ENCODE measurements at regions not wholly inside any gene's neighbourhood (a gene's known extent, or its start where the extent isn't known, plus 50 kb on each side); places are given as distances from the start of the nearest gene placed in this dataset.
"Not testable (repeated sequence)": the region's sequence is repeated elsewhere in the genome, so short reads cannot be mapped to it uniquely, and the experiment has no call there.

DNA sequence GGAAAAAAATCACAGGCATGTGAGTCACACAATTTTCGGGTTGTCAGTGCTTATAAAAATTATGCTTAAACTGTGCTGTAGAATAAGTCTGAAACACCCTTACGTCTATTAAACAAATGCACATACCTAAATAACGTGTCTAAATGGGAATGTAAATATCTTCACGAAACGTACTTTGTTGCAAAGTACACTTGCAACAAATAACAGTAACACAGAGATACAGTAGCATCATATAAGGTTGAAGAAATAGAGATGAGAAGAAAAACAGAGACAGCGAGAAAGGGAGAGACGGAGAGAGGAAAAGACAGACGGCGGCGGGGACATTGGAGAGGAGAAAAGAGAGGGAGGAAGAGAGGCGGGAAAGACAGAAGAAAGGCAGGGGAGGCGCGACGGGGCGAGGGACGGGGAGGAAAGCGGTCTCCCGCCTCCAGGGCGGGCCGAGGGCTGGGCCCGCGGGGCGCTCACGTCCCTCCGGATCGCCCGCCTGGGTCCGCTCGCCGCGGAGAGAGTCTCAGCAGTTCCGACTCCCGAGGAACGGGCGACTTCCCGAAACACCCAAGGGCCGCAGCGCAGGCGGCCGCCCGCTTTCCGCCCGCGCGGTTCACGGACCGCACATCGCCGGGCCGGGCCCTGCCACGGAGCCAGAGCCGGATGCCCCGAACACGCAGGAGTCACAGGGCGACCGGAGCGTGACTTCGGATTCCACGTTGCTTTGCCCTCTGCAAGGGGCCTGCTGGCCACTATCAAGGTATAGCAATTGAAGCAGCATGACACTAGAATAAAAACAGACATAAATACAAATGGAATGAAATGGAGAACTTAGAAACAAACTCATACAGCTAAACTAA lies 153.4 kb downstream of the LMLN start:
- peaks cover 8% of the 10 kb centered on the region for H3K27me3 ChIP-seq (ENCODE audit: insufficient read depth, poor library complexity, severe bottlenecking)
- TF ChIP-seq, protein P1, sequence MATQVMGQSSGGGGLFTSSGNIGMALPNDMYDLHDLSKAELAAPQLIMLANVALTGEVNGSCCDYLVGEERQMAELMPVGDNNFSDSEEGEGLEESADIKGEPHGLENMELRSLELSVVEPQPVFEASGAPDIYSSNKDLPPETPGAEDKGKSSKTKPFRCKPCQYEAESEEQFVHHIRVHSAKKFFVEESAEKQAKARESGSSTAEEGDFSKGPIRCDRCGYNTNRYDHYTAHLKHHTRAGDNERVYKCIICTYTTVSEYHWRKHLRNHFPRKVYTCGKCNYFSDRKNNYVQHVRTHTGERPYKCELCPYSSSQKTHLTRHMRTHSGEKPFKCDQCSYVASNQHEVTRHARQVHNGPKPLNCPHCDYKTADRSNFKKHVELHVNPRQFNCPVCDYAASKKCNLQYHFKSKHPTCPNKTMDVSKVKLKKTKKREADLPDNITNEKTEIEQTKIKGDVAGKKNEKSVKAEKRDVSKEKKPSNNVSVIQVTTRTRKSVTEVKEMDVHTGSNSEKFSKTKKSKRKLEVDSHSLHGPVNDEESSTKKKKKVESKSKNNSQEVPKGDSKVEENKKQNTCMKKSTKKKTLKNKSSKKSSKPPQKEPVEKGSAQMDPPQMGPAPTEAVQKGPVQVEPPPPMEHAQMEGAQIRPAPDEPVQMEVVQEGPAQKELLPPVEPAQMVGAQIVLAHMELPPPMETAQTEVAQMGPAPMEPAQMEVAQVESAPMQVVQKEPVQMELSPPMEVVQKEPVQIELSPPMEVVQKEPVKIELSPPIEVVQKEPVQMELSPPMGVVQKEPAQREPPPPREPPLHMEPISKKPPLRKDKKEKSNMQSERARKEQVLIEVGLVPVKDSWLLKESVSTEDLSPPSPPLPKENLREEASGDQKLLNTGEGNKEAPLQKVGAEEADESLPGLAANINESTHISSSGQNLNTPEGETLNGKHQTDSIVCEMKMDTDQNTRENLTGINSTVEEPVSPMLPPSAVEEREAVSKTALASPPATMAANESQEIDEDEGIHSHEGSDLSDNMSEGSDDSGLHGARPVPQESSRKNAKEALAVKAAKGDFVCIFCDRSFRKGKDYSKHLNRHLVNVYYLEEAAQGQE (IDR thresholded peaks at IDR 0.05; ENCODE audit: insufficient replicate concordance, low read depth) = no peak
- TF ChIP-seq, protein P2, sequence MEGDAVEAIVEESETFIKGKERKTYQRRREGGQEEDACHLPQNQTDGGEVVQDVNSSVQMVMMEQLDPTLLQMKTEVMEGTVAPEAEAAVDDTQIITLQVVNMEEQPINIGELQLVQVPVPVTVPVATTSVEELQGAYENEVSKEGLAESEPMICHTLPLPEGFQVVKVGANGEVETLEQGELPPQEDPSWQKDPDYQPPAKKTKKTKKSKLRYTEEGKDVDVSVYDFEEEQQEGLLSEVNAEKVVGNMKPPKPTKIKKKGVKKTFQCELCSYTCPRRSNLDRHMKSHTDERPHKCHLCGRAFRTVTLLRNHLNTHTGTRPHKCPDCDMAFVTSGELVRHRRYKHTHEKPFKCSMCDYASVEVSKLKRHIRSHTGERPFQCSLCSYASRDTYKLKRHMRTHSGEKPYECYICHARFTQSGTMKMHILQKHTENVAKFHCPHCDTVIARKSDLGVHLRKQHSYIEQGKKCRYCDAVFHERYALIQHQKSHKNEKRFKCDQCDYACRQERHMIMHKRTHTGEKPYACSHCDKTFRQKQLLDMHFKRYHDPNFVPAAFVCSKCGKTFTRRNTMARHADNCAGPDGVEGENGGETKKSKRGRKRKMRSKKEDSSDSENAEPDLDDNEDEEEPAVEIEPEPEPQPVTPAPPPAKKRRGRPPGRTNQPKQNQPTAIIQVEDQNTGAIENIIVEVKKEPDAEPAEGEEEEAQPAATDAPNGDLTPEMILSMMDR (IDR thresholded peaks at IDR 0.05; ENCODE audit: insufficient read depth, low read length) = no peak
- TF ChIP-seq GABPA (IDR thresholded peaks at IDR 0.05; ENCODE audit: low read depth) (no peak), SPI1 (IDR thresholded peaks at IDR 0.05; ENCODE audit: borderline replicate concordance, low read depth) (no peak), POLR2AphosphoS5 (IDR thresholded peaks at IDR 0.05; ENCODE audit: low read depth) (no peak)
- H3K27ac ChIP-seq (replicated peaks) = no peak overlapping the region
- DNase-seq (ENCODE audit: low read depth in 1 of 2, low spot score in 1 of 2) = no peak
- peak overlapping the region; percentile 18 for H3K4me3 ChIP-seq (replicated peaks; ENCODE audit: insufficient read depth, low read length)

DNA sequence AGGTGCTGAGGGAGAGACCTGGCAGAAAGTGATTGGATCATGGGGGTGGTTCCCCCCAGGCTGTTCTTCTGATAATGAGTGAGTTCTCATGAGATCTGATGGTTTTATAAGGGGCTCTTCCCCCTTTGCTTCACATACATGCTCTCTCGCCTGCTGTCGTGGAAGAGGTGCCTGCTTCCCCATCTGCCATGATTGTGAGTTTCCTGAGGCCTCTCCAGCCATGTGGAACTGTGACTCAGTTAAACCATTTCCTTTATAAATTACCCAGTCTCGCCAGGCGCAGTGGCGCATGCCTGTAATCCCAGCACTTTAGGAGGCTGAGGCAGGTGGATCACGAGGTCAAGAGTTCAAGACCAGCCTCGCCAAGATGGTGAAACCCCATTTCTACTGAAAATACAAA lies 154.5 kb downstream of the LMLN start:
- not testable (repeated sequence) for H3K27ac ChIP-seq (replicated peaks); H3K27me3 ChIP-seq (ENCODE audit: insufficient read depth, poor library complexity, severe bottlenecking); H3K4me3 ChIP-seq (replicated peaks; ENCODE audit: insufficient read depth, low read length); DNase-seq (ENCODE audit: low read depth in 1 of 2, low spot score in 1 of 2)

DNA sequence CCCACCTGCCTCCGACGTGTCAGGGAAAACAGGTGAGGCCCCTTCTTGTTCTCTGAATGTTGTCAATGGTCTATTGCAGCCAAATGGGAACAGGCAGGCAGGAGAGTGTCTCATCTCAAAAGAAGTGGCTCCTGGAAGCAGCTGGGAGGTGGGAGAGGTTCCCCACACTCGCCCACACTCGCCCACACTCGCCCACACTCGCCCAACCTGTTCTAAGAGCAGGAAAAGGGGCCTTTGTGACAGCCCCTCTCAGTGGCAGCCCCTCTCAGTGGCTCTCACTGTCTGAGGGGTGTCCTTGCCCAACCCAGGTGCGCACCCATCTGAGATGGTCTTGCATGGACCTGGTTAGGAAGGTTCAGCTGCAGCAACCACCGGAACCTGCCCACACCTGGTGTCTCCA lies 162.2 kb downstream of the LMLN start:
- not testable (repeated sequence) for H3K4me3 ChIP-seq (replicated peaks; ENCODE audit: insufficient read depth, low read length); DNase-seq (ENCODE audit: low read depth in 1 of 2, low spot score in 1 of 2); H3K27me3 ChIP-seq (ENCODE audit: insufficient read depth, poor library complexity, severe bottlenecking); H3K27ac ChIP-seq (replicated peaks)

DNA sequence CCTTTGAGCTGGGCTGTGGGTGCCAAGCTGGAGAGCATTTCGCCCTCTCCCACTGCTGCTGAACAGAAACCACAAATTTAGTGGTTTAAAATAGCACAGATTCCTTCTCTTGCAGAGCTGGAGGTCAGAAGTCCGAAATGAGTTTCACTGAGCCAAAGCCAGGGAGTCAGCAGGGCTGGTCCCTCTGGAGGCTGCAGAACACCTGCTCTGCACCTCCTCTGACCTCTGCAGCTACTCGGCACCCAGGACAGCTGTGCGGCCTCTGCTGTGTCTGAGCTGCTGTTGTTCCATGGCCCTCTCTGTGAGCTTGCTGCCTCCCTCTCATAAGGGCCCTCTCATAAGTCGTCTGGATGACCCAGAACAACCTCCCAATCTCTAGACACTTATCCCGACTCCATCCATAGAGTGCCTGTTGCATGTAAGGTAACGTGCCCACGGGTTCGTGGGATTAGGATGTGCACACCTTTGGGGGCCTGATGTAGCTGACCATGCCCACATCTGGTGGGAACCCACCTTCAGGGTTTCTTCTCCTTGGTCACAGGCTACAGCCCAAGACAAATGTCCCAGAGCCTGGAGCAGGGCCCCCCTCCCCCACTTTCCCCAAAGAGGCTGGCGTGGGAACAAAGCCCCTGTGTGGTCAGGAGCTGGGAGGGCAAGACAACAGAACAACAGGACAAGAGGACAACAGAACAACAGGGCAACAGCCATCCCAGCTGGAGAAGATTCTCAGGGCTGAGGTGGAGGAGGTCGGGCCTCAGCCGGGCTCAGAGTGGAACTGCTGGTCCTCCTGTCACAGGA lies 177.2 kb downstream of the LMLN start:
- DNase-seq (ENCODE audit: low read depth in 1 of 2, low spot score in 1 of 2); H3K27me3 ChIP-seq (ENCODE audit: insufficient read depth, poor library complexity, severe bottlenecking); H3K27ac ChIP-seq (replicated peaks); H3K4me3 ChIP-seq (replicated peaks; ENCODE audit: insufficient read depth, low read length): not testable (repeated sequence)

DNA sequence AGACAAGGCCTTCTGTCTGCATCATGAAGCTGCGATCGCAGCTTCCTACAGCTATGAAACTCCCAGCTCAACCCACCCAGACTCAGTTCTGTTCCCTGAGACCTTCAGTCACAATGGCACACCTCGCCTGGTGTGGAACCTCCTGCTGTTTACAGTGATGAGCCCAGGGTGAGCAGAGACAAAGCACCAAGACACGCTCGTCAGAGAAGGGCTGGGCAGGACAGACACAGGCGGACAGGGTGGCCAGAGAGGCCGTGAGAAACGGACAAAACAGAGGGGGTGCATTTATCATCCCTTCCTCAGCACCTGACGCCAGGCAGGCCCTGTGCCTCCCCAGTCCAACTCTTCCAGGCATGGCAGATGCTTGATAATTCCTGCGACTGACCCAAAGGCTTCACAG lies 178.2 kb downstream of the LMLN start:
- not testable (repeated sequence) for H3K27me3 ChIP-seq (ENCODE audit: insufficient read depth, poor library complexity, severe bottlenecking); DNase-seq (ENCODE audit: low read depth in 1 of 2, low spot score in 1 of 2); H3K27ac ChIP-seq (replicated peaks); H3K4me3 ChIP-seq (replicated peaks; ENCODE audit: insufficient read depth, low read length)

DNA sequence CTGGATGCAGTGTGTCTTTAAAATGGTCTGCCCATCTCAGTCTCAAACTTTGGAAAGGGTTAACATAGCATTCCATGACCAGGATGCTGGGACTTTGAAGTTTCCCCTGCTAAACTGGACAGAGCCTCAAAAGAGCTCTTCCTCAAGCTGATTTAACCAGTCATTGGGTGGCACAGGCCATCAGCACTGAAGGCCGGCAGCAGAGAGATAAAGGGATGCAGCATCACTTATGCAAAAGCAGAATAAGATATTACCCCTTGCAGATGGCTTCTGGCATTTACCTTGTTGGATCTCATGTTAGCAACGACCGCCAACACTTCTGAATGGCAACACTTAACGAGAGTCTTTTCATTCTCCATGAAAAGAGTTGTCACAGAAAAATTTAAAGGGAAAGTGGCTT lies 179.0 kb downstream of the LMLN start:
- H3K27ac ChIP-seq (replicated peaks); H3K4me3 ChIP-seq (replicated peaks; ENCODE audit: insufficient read depth, low read length); H3K27me3 ChIP-seq (ENCODE audit: insufficient read depth, poor library complexity, severe bottlenecking); DNase-seq (ENCODE audit: low read depth in 1 of 2, low spot score in 1 of 2): not testable (repeated sequence)

DNA sequence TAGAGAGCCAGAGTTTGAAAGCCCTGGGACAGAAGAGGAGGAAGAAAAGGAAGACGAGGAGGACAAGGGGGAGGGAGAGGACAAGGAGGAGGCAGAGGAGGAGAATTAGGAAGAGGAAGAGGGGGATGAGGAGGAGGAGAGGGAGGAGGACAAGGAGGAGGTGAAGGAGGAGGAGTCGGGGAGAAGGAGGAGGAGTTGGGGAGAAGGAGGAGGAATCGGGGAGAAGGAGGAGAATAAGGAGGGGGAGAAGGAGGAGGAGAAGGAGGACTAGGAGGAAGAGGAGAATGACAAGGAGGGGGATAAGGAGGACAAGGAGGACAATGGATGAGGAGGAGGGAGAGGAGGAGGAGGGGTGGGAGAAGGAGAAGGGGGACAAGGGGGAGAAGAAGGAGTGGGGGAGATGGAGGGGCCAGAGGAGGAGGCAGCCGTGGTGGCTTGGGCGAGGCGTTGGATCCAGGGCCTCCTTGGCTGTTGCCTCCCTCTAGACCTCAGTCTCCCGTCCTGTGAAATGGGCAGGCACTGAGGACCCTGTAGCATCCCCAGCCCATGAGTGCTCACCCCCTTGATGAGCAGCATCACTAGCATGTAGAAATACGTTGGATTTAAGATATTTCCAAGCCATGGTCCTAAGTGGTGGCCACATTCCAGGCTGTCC lies 179.6 kb downstream of the LMLN start:
- not testable (repeated sequence) for DNase-seq (ENCODE audit: low read depth in 1 of 2, low spot score in 1 of 2); H3K27me3 ChIP-seq (ENCODE audit: insufficient read depth, poor library complexity, severe bottlenecking); H3K27ac ChIP-seq (replicated peaks); H3K4me3 ChIP-seq (replicated peaks; ENCODE audit: insufficient read depth, low read length)

DNA sequence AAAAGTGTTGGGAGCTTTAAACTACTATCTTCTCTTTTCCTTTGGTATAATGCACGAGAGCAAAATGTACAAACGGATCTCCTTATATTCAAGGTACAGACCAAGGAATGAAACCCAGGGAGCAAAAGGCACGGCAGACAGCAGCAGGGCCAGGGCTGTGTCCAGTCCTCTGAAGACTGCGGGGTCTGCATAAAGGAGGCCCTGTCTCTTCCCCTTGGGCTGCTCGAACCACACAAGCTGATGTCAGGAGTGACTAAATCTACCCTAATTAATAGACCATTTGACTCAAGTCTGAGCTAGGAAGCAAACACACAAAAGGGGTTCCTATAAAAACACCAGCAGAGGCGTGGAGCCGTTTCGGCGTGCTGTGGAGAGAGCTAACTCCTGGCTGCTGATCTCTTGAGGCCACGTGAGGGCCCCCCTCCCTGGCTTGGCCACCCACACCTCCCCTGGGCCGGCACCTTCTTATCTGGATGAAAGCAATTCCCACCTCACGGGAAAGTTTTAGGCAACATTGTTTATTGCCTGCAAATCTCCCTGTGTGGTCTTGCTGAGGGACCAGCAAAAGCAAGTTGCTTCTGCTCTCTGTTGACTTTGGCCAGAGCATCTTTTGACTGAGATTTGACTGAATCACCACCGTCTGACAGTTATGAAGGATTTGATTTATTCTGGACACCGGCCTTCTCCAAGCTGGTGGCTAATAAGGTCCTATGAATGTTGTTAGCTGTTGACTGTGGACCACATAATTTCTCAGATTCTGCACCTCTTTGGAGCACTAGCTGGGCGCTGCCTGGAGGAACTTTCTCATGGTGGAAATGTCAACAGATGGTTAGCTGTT lies 183.5 kb downstream of the LMLN start:
- not testable (repeated sequence) for DNase-seq (ENCODE audit: low read depth in 1 of 2, low spot score in 1 of 2); H3K4me3 ChIP-seq (replicated peaks; ENCODE audit: insufficient read depth, low read length); H3K27me3 ChIP-seq (ENCODE audit: insufficient read depth, poor library complexity, severe bottlenecking); H3K27ac ChIP-seq (replicated peaks)

DNA sequence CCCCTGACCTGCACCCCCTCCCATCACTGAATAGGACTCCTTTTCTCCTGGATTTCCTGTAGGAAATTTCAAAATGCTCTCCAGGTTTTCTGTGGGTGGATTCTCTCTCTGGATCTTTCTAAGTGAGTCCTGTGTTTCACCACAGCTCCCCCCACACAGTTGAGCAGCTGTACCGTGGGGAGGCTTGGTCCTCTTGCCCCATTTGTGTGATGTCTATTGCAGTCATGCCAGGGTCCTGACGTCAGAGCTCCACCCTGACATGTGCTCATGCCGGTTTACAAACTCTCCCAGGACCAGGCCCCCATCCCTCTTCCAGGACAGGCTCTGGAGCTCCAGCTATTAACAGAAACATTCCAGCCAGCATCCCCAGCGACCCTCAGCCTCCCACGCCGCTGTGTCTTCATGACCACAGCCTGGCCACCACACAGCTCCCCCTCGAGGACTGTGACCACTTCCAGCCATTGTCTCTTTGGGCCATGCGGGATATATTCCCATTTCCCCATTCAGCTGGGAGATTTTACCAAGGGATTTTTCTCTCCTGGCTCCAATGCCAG lies 185.3 kb downstream of the LMLN start:
- H3K27me3 ChIP-seq (ENCODE audit: insufficient read depth, poor library complexity, severe bottlenecking); H3K27ac ChIP-seq (replicated peaks); H3K4me3 ChIP-seq (replicated peaks; ENCODE audit: insufficient read depth, low read length); DNase-seq (ENCODE audit: low read depth in 1 of 2, low spot score in 1 of 2): not testable (repeated sequence)

DNA sequence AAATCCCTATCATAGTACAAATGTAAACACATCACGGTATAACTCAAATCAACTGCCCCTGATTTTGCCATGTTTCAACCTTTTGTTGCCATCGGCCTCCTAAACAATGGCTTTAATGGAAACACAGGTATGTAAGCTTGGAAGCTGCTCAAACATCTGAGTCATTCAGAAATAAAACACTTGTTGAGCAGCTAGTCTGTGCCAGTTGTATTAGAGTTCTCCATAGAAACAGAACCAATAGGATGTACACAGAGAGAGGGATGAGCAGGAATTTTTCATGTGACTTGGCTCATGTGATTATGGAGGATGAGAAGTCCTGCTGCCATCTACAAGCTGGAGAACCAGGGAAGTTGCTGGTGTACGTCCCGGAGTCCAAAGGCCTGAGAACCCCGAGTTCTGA lies 186.1 kb downstream of the LMLN start:
- not testable (repeated sequence) for H3K4me3 ChIP-seq (replicated peaks; ENCODE audit: insufficient read depth, low read length); H3K27ac ChIP-seq (replicated peaks); H3K27me3 ChIP-seq (ENCODE audit: insufficient read depth, poor library complexity, severe bottlenecking); DNase-seq (ENCODE audit: low read depth in 1 of 2, low spot score in 1 of 2)
